NB4 (cell line): ENCODE measurements at regions not wholly inside any gene's neighbourhood (a gene's known extent, or its start where the extent isn't known, plus 50 kb on each side); places are given as distances from the start of the nearest gene placed in this dataset.

Experiments
- CTCF ChIP-seq: IDR thresholded peaks from one replicate; pipeline ENCODE4 v1.5.1; 2012; ENCODE audit warnings: low read depth, low read length
- MAX ChIP-seq: IDR thresholded peaks from 2 replicates; pipeline ENCODE4 v1.6.1; 2011; ENCODE audit warnings: low read depth, low read length
- MYC ChIP-seq: IDR thresholded peaks from 2 replicates; pipeline ENCODE4 v1.6.1; 2011; ENCODE audit warnings: low read depth, low read length
- POLR2A ChIP-seq: IDR thresholded peaks from 2 replicates; pipeline ENCODE4 v1.6.1; 2011; ENCODE audit warnings: mild to moderate bottlenecking; ENCODE audit not compliant: insufficient read length; ENCODE audit errors: extremely low read depth

- TF ChIP-seq POLR2A: no peak
- no peak for TF ChIP-seq CTCF
- TF ChIP-seq MYC: no peak
- TF ChIP-seq MAX: no peak
Observed at GRCh38 chr4:23382879-23383278, 507.0 kb downstream of the PPARGC1A start.
